Chondrocyte (in vitro differentiated cells): ENCODE measurements at regions not wholly inside any gene's neighbourhood (a gene's known extent, or its start where the extent isn't known, plus 50 kb on each side); places are given as distances from the start of the nearest gene placed in this dataset.

Source experiments
- DNase-seq: peaks from one replicate; pipeline ENCODE4 v3.0.0; 2021; ENCODE audit warnings: mixed read lengths, low spot score
- H3K27ac Mint-ChIP-seq: one replicate; pipeline ENCODE4 v1.8.0; 2021; ENCODE audit warnings: mild to moderate bottlenecking, moderate library complexity, mixed read lengths; ENCODE audit not compliant: unreplicated experiment
- H3K27me3 Mint-ChIP-seq: 2 replicates; pipeline ENCODE4 v1.8.0; 2021; ENCODE audit warnings: low read depth, mixed read lengths
- H3K36me3 Mint-ChIP-seq: 2 replicates; pipeline ENCODE4 v1.8.0; 2021; ENCODE audit warnings: low read depth, mixed read lengths
- H3K4me1 Mint-ChIP-seq: 2 replicates; pipeline ENCODE4 v1.8.0; 2021; ENCODE audit warnings: low read depth, mild to moderate bottlenecking, mixed read lengths
- H3K4me3 Mint-ChIP-seq: one replicate; pipeline ENCODE4 v1.8.0; 2021; ENCODE audit warnings: mild to moderate bottlenecking, moderate library complexity, mixed read lengths; ENCODE audit not compliant: unreplicated experiment
- H3K9me3 Mint-ChIP-seq: 2 replicates; pipeline ENCODE4 v1.8.0; 2021; ENCODE audit warnings: low read depth, mixed read lengths
- TF ChIP-seq, protein P1 (sequence below): fragments of 200-600 bp; sonication (generic); IDR thresholded peaks from 2 replicates; pipeline ENCODE4 v1.5.0; 2021; ENCODE audit warnings: antibody characterized with exemption, mild to moderate bottlenecking, moderate library complexity

DNA sequence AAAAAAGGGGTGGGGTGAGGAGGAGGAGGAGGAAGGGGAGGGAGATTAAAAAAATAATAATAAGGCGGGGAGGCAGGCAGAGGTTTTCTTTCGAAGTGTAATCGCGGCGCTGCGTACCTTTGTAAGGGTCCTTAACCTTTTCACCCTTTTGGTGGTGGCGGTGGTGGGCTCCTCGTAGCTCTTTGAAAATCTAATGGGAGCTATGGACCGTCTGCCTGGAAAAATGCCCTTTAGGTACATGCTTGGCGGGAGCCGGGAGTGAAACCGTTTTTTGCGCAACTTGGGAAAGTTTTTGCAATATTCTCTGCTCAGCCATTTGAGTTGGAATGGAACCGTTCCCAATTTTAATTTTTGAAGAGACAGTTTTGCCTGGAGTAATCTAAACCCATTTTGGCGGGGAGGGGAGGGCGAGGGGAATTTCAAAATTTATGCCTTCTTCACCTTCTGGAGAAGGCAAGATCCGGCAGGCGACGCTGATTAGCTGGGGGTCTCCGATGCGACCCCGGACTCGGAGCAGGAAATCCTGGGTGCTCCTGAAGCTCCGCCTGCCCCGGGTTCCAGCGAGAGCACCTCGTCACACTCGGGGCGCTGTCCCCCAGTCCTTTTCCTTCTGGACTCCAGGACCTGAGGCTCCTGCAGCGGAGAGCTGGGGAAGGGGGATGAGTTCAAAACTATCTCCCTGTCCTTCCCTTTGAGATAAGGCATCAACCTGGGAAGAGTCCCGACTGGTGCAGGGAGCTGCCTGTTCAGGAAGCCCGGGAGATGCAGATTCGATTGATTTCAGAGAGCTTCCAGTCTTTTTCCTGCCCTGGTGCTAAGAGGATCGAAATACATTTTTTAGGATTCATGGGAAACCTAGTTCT is 74.6 kb upstream of the TBX5 start:
- TF ChIP-seq, protein P1, sequence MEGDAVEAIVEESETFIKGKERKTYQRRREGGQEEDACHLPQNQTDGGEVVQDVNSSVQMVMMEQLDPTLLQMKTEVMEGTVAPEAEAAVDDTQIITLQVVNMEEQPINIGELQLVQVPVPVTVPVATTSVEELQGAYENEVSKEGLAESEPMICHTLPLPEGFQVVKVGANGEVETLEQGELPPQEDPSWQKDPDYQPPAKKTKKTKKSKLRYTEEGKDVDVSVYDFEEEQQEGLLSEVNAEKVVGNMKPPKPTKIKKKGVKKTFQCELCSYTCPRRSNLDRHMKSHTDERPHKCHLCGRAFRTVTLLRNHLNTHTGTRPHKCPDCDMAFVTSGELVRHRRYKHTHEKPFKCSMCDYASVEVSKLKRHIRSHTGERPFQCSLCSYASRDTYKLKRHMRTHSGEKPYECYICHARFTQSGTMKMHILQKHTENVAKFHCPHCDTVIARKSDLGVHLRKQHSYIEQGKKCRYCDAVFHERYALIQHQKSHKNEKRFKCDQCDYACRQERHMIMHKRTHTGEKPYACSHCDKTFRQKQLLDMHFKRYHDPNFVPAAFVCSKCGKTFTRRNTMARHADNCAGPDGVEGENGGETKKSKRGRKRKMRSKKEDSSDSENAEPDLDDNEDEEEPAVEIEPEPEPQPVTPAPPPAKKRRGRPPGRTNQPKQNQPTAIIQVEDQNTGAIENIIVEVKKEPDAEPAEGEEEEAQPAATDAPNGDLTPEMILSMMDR: no peak
- peaks cover 12% of the 10 kb centered on the region for H3K4me1 Mint-ChIP-seq
- H3K4me3 Mint-ChIP-seq: peak overlapping the region; percentile 53
- H3K27me3 Mint-ChIP-seq: peaks cover 51% of the 10 kb centered on the region
- H3K9me3 Mint-ChIP-seq: peaks cover 2% of the 10 kb centered on the region
- H3K27ac Mint-ChIP-seq: no peak overlapping the region
- H3K36me3 Mint-ChIP-seq: no peaks in the 10 kb centered on the region
- DNase-seq: no peak

DNA sequence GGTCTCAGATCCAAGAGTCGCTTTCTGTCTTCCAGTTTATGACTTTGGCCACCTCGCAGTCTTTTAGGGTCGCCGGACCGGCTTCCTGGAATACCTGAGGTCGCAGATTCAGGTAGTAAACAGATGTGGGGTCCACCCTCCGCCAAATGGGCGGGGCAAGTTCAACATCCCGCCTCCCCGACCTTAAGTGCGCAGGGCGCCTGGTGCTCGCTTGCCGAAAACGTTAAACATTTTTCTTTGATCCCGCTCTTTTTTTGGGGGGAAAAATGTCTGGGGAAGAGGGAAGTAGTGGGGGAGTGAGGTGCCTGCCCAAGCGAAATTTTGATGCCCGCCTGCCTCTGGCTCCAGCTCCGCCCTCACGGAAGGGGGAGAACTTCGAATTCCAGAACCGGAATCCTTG is 73.9 kb upstream of the TBX5 start:
- H3K9me3 Mint-ChIP-seq: peaks cover 5% of the 10 kb centered on the region
- no peak for DNase-seq
- peak overlapping the region; percentile 53 for H3K4me3 Mint-ChIP-seq
- H3K27ac Mint-ChIP-seq: no peak overlapping the region
- H3K27me3 Mint-ChIP-seq: peaks cover 54% of the 10 kb centered on the region
- no peaks in the 10 kb centered on the region for H3K36me3 Mint-ChIP-seq
- TF ChIP-seq, protein P1: no peak
- peaks cover 12% of the 10 kb centered on the region for H3K4me1 Mint-ChIP-seq

DNA sequence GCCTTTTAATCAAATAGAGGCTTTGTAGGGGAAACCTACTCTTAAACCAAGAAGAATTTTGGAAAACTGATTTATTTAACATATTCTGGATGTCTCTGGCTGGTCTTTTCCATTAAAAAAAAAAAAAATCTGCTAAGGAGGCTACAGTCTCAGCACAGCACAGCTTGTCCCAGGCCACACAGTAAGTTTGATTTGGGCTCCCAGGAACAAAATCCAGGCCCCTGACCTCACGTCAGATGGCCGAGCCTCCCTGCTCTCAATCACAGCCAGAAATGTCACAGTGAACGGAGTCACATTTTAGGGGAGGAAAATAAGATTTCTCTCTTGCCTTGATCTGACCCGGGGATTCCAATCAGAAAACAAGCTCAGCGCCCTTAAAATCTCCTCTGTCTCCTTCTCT is 72.9 kb upstream of the TBX5 start:
- no peak overlapping the region for H3K4me3 Mint-ChIP-seq
- H3K36me3 Mint-ChIP-seq: no peaks in the 10 kb centered on the region
- peaks cover 5% of the 10 kb centered on the region for H3K9me3 Mint-ChIP-seq
- no peak for DNase-seq
- TF ChIP-seq, protein P1: no peak
- H3K27me3 Mint-ChIP-seq: peaks cover 54% of the 10 kb centered on the region
- peaks cover 12% of the 10 kb centered on the region for H3K4me1 Mint-ChIP-seq
- no peak overlapping the region for H3K27ac Mint-ChIP-seq

DNA sequence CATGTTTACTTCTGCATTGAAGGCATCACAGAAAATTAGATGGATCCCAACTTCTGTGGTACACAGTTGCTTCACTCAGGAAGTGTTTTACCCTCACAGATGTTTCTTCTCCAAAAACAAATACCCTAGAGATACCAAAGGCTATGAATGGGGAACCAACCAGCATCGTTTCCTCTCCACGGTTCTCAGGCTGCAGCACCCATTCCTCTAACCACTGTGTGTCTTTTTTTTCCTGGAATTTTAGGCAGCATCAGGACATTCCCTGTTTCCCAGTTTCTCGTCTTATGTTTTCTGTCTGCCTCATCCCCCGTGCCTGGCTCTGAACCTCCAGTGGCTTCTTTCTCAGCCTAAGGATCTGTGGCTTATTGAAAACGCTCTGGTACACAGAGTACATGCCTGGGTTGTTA is 72.0 kb upstream of the TBX5 start:
- Mint-ChIP-seq H3K36me3 (no peaks in the 10 kb centered on the region), H3K4me3 (no peak overlapping the region), H3K9me3 (peaks cover 5% of the 10 kb centered on the region), H3K27ac (no peak overlapping the region), H3K4me1 (peaks cover 12% of the 10 kb centered on the region), H3K27me3 (peaks cover 56% of the 10 kb centered on the region)
- DNase-seq: no peak
- TF ChIP-seq, protein P1: no peak

DNA sequence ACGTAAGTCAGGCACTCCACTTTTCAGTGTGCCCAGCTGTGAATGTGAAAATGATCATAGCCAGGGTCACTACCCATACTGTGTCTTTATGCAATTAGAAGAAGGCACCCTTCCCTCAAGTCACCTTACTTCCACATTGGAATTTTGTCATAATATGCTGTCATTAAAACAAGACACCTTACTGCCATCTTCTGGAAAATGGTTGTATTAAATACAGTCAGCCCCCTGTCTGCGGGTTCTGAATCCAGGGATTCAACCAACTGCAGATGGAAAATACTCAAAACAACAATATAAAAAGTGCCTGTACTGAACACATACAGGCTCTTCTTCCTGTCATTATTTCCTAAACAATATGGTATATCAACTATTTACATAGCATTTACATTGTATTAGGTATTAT is 70.2 kb upstream of the TBX5 start:
- peaks cover 5% of the 10 kb centered on the region for H3K9me3 Mint-ChIP-seq
- peaks cover 47% of the 10 kb centered on the region for H3K27me3 Mint-ChIP-seq
- no peaks in the 10 kb centered on the region for H3K36me3 Mint-ChIP-seq
- no peak overlapping the region for H3K4me3 Mint-ChIP-seq
- H3K27ac Mint-ChIP-seq: no peak overlapping the region
- H3K4me1 Mint-ChIP-seq: peaks cover 12% of the 10 kb centered on the region
- TF ChIP-seq, protein P1: peak; percentile 57
- DNase-seq: no peak
